HG03378 (cell line): ENCODE measurements at regions not wholly inside any gene's neighbourhood (a gene's known extent, or its start where the extent isn't known, plus 50 kb on each side); places are given as distances from the start of the nearest gene placed in this dataset.
A peak's percentile ranks its signal among the peaks of the same experiment; 100 is the strongest.

ENCODE experiments used
- ATAC-seq: cut with Tn5 transposase; IDR thresholded peaks from one replicate; pipeline ENCODE4 v1.9.1; 2021; ENCODE audit warnings: mild to moderate bottlenecking, moderate library complexity; ENCODE audit not compliant: unreplicated experiment

DNA sequence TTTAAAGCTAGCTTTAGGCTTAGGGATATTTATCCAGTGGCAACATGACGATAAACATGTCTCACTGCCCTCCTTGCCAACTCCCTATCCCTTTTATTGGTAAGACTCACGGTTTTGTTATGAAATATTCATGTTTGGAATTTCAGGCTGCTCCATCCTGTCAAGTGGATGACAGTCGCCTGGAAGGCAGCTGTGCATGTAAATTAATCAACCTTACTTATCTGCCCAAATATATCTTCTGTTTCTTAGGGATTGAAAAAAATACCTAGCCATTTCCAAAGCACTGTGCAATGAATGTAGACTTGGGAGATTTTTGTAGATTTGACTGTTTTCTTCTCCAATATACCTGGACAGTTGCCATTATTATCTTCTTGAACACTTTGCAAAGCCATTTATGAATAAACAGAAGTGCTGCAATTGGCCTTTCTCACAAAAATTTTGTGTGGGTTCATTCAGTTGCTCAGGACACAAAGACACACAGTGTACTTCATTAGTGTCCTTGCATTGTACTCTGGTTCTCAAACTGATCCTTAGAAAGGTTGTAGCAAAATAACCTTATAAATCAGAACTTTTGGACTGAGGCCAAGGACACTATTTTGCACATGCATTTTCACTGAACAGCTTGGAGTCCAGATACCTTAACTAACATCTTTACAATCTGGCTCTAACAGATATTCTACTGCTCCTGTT lies 889.4 kb upstream of the SEMA6A start:
- no peak for ATAC-seq

- ATAC-seq, result no peak
Measured at GRCh38 chr5:117461966-117462365, 887.3 kb upstream of the SEMA6A start.

GRCh38 chr5:117461403-117461802 lies 886.8 kb upstream of the SEMA6A start:
- peak; percentile 66 for ATAC-seq

- ATAC-seq, result no peak
Measured at GRCh38 chr5:117457656-117458055, 883.0 kb upstream of the SEMA6A start.

DNA sequence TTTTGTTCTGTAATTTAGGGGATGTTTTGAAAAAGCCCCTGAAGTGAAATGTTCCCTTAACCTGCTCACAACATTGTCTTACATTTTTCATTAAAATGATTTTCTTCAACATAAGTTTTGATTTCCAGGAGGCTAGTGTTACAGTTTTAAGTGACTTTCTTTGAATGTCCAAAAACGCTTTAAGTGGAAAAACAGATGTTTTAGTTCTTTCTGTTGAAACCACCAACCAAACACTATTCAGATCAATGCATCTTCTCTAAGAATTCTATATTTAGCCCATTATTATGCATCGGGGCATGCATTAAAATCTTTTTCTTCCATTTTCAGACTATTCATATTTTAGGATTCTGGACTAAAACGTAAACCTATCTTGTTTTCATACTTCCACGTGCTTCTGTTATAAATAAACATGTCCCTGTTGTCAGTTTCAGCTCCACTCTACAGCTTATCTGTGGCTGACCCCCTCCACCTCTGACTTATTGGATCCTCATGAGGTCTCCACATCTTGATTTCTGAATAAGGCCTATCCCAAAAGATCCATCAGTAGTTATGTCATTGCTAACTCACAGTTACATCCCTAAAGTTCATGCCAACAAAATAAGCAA lies 882.3 kb upstream of the SEMA6A start:
- no peak for ATAC-seq

DNA sequence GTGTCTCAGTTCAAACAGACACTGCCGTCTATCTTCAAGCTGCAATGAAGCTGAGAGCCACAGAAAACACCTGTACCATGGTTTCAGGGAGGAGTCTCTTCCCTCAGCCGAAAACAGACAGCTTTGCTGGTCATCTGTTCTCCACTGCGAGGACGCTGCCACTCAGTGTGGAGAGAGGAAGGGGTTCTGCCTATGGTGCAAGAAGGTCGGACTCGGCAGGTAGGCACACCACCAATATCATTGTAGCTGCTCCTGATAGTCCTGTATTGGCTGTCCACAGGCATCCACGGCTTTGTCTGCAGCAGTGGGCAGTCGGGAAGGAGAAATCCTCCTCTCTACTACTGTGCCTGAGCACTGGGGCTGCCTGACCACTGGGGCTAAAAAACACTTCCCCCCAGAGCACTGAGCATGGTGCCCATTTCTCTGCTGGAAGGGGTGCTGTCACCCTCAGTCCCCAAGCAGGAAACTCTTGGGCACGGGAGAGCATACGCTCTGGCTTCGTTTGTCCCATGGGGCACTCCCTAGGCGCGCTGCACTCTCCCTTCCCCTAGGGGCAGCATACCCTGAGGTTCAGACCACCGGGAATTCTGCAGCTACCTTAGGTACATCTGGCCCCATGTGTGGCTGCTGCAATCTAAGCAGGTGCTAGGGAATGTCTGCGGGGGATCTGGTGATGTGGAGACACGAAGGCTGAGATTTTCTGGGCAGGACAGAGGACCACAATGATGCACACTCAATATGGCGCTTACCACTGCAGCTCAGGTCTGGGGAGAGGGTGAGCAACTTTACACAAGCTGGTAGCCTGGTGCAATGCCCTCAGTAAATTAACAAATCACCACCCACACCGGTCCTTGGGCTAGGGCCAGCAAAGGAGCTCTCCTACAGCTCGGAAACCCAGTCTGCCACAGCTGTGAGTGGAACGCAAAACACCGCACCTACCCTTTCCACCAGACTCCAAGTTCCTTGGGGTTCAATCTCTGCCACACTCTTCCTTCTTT lies 880.9 kb upstream of the SEMA6A start:
- peak; percentile 33 for ATAC-seq

DNA sequence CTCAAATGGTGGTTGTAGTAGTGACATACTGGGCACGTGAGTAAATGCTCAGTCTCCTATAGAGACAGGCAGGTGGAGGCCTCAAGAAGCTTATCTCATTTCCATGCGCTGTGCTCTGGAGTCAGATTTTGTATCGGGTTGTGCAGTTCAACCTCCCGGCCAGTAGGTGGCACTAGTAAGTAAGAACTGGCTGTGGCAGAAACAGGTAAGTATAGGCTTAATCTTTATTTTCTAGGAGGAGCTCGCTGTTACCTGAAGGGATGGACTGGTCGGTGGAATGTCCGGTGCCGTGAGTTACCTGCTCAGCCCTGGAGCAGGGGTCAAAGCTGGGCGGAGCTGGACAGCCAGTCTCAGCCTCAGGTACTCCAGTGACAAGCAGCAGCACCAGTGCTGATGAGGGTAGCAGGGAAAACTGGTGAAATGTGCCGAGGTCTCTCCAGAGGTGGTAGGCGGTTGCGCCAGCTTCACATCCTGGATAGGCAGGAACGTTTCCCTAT lies 880.1 kb upstream of the SEMA6A start:
- ATAC-seq, result peak; percentile 94

GRCh38 chr5:117436846-117437245 lies 862.2 kb upstream of the SEMA6A start:
- no peak for ATAC-seq

GRCh38 chr5:117435203-117435602 lies 860.6 kb upstream of the SEMA6A start:
- no peak for ATAC-seq

- no peak for ATAC-seq
Measured at GRCh38 chr5:117434254-117434653, 859.6 kb upstream of the SEMA6A start.

DNA sequence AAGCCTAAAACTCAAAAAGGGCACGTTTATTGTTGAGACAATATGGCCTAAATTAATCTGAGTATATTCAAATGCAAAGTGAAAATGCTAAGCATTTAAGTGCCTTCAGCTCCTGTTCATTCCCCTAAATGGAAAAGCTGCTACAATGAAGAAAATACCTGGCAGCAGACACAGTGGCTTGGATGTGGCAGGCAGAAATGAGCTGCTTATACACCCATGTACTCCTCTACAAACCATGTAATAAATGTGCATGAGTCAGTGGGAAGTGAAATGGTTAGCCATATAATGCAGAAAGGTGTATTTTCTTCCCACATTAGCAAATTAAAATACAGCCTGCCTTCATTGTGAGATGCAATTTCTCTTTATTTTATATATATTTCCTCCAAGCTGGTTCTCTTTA lies 859.2 kb upstream of the SEMA6A start:
- no peak for ATAC-seq

DNA sequence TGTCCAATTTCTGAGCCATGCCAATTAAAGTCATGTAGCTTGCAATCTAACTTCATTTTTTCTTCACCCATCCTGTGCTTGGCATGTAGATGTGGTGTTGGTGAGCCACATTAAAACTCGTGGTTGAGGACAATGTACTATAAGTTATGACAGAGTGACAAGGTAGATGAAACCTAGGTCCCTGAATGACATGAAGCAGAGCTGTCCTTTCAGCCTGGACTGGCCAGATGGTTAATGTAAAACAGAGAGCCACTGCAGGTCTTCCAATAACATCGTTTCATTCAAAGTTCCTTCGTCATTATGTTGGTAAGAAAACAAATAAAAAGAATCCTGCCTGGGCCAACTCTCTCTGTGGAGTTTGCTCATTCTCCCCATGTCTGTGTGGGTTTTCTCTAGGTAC lies 856.5 kb upstream of the SEMA6A start:
- no peak for ATAC-seq

DNA sequence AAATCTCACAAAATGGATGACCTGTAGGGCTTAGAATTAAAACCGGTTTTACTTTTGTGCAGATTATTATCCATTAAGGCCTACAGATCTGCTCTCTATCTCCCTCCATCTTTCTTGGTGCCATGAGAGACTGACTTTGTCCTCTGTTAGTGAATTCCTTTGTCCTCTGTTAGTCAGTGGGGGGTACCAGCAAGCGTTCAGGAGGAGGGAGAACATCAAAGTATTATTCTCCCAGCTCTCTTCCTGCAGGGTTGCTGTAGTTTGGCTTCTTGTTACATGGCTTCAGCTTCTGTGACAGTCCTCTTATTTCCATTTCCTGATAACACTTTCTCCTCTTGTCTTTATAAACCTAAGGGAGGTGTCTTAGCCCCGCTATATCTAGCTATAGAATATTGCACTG lies 850.5 kb upstream of the SEMA6A start:
- ATAC-seq, result no peak

GRCh38 chr5:117424559-117424958 lies 849.9 kb upstream of the SEMA6A start:
- no peak for ATAC-seq

DNA sequence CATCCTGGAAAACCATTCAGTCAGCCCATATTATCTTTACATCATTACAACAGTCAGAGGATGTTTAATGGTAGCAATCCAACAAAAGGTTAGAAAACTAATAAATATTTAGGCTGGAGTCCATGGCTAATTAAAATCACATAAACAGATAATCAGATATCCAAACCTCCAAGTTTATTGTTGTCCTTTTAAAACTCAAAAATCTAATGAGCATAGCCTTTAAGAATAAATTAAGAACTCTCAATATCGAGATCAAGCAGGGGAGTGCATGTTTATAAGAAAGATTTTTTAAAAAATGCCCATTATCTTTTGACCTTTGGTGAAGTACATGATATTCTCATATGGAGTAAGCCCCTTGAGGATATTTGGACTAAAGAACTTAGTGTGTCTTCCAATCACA lies 842.9 kb upstream of the SEMA6A start:
- no peak for ATAC-seq

- ATAC-seq, result no peak
Measured at GRCh38 chr5:117414926-117415325, 840.3 kb upstream of the SEMA6A start.

DNA sequence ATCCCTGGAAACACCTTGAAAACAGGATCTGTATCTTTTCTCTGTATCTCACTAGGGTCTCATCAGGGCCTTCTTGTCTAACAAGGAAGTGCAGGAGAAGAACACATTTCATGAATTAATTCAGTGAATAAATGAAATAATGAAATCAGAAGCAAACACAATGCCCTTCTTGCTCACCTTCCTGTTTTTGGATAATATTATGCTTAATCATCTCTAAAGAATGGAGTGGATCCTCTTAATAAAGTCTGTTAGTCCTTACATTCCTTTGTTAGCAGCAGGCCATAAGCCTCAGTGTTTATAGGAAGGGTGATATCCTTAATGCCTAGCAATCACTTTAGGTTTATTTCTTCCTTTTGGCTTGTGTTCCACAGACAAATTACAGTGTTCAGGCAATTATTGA lies 837.1 kb upstream of the SEMA6A start:
- ATAC-seq, result no peak

- ATAC-seq, result no peak
Measured at GRCh38 chr5:117405197-117405596, 830.6 kb upstream of the SEMA6A start.

- ATAC-seq, result no peak
Measured at GRCh38 chr5:117394506-117395157, 820.0 kb upstream of the SEMA6A start.

GRCh38 chr5:117393125-117393524 lies 818.5 kb upstream of the SEMA6A start:
- ATAC-seq, result no peak

GRCh38 chr5:117380316-117380715 lies 805.7 kb upstream of the SEMA6A start:
- no peak for ATAC-seq
